Heart left ventricle (tissue), 16 donors: ENCODE measurements at regions not wholly inside any gene's neighbourhood (a gene's known extent, or its start where the extent isn't known, plus 50 kb on each side); places are given as distances from the start of the nearest gene placed in this dataset.
"Not testable (repeated sequence)": the region's sequence is repeated elsewhere in the genome, so short reads cannot be mapped to it uniquely, and the experiment has no call there.

ENCODE experiments used
- ATAC-seq, 4 donors: fragments of 200-7000 bp; cut with Tn5 transposase; one replicate each; pipeline ENCODE4 v1.9.1; 2020 to 2022; ENCODE audit warnings: moderate library complexity in 4 of 4, mild to moderate bottlenecking in 3 of 4, moderate number of reproducible peaks in 1 of 4
- DNase-seq, 5 donors: peaks; one replicate each; pipeline ENCODE4 v3.0.0-alpha.2; 2020
- H3K27ac ChIP-seq, 12 donors: fragments of 200-600 bp; sonication (generic) in 4 of 12; one replicate each; pipeline versions ENCODE4 v1.5.0 to v1.8.0; 2016 to 2022; ENCODE audit warnings: mild to moderate bottlenecking in 2 of 12
- H3K27me3 ChIP-seq, 9 donors: fragments of 200-600 bp; sonication (generic) in 2 of 9; one replicate each; pipeline versions ENCODE4 v1.5.1 to v1.8.0; 2016 to 2022; ENCODE audit warnings: mild to moderate bottlenecking in 3 of 9
- H3K36me3 ChIP-seq, 9 donors: fragments of 200-600 bp; sonication (generic) in 2 of 9; one replicate each; pipeline versions ENCODE4 v1.5.0 to v1.8.0; 2018 to 2022; ENCODE audit warnings: mild to moderate bottlenecking in 2 of 9
- H3K4me1 ChIP-seq, 12 donors: fragments of 200-600 bp; sonication (generic) in 4 of 12; one replicate each; pipeline versions ENCODE4 v1.5.0 to v1.8.0; 2016 to 2022; ENCODE audit warnings: mild to moderate bottlenecking in 3 of 12
- H3K4me3 ChIP-seq, 12 donors: fragments of 200-600 bp; sonication (generic) in 4 of 12; one replicate each; pipeline versions ENCODE4 v1.5.0 to v1.8.0; 2017 to 2022; ENCODE audit warnings: mild to moderate bottlenecking in 9 of 12, moderate library complexity in 4 of 12
- H3K9me3 ChIP-seq, 12 donors: fragments of 200-600 bp; sonication (generic) in 4 of 12; one replicate each; pipeline versions ENCODE4 v1.5.0 to v1.8.0; 2016 to 2022; ENCODE audit warnings: mild to moderate bottlenecking in 1 of 12
- POLR2A ChIP-seq, 2 donors: fragments of 450-650 bp; IDR thresholded peaks; one replicate each; pipeline ENCODE4 v1.6.1; 2017; ENCODE audit warnings: antibody characterized with exemption in 2 of 2, mild to moderate bottlenecking in 2 of 2, moderate library complexity in 2 of 2
- WGBS, 4 donors: extraction: QIAGEN DNeasy Blood & Tissue Kit in 2 of 4; methylation state at CpG; one replicate each; pipeline versions ENCODE4 v1.1.5 to v1.1.7; 2013 to 2018; 5-methylcytosine and 5-hydroxymethylcytosine counted together
- intact Hi-C, 10 donors: fragments of 100-400 bp; cut with DNase I; formaldehyde crosslinking; loops; one replicate each; pipeline versions ENCODE4 v1.11.1 to v1.14.2; 2022
- TF ChIP-seq, protein P1 (sequence below), 12 donors: fragments of 200-600 bp; sonication (generic) in 4 of 12; IDR thresholded peaks; one replicate each; pipeline versions ENCODE4 v1.5.0 to v1.8.0; 2018 to 2022; ENCODE audit warnings: antibody characterized with exemption in 12 of 12, mild to moderate bottlenecking in 5 of 12
- donor health status: ischemic (EF 13 %, LVEDD 7.1; RV severe dilation, severe dysfunction).
- donor health status: healthy with polysubstance abuse.
- donor health status: DM: no; HTN: yes; CAD: no.
- donor health status: DM: no; HTN: no; CAD: no.
- donor health status: ischemic (EF 25% LVEDD 6.9; RV normal size, moderate dysfunction).
- donor health status: ischemic (EF 25% LVEDD 5.7; RV mildly dilated, moderate dysfunction).
- donor health status: healthy.
- donor health status: DM: yes; HTN: yes; CAD: no.
- donor health status: ischemic (EF 35%, LVEDD 5.7; RV mildly dilated, moderate dysfunction).
- donor health status: nonischemic (EF 11% LVEDD 7.7; RV severe dilation, severe dysfunction).
- donor health status: DM: yes; HTN: yes; CAD: no.
- donor health status: PGD.
- donor health status: ischemic (EF 29% LVEDD 5.4; RV normal size, mild dysfunction).
- donor health status: nonischemic (EF 23%, LVEDD 6.1; RV moderate dilation, normal function).

DNA sequence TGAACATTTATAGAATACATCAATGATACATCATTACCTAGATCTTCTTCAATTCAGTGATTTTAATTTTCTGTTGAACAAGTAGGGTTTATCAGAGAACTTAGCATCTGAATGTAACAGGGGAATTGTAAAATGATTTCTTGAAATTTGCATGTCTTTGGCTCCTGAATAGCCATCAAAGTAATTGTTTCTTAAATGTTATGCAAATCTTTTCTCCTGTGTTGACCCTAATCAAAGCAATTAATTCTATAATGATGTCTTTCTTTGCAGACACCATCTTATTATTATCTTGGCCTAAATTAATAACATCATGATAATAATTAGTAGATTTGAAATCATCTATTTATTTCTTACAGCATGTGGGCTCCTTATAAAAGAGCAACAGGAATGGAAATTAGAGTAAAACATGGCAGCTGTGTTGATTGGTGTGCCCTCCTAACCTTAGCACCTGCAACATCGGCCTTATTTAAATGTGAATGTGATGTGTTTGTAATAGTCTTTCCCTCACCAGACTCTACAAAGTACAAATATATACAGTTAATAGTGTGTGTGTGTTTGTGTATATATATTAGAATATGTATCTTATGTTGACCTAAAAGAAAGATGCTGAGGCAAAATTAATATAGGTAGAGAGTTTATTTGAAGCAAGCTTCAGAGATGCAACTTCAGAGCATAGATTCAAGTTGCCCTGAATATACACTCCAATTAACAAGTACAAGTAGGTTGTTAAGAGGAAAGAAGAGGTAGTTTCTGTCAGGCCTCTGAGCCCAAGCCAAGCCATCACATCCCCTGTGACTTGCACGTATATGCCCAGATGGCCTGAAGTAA, 328.0 kb upstream of the TECRL start:
- no peak overlapping the region for H3K4me3 ChIP-seq
- intact Hi-C loops: no loop called here
- TF ChIP-seq, protein P1, sequence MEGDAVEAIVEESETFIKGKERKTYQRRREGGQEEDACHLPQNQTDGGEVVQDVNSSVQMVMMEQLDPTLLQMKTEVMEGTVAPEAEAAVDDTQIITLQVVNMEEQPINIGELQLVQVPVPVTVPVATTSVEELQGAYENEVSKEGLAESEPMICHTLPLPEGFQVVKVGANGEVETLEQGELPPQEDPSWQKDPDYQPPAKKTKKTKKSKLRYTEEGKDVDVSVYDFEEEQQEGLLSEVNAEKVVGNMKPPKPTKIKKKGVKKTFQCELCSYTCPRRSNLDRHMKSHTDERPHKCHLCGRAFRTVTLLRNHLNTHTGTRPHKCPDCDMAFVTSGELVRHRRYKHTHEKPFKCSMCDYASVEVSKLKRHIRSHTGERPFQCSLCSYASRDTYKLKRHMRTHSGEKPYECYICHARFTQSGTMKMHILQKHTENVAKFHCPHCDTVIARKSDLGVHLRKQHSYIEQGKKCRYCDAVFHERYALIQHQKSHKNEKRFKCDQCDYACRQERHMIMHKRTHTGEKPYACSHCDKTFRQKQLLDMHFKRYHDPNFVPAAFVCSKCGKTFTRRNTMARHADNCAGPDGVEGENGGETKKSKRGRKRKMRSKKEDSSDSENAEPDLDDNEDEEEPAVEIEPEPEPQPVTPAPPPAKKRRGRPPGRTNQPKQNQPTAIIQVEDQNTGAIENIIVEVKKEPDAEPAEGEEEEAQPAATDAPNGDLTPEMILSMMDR (IDR thresholded peaks at IDR 0.05): no peak
- TF ChIP-seq POLR2A (IDR thresholded peaks at IDR 0.05): no peak
- H3K27ac ChIP-seq: no peak overlapping the region
- H3K9me3 ChIP-seq: peaks cover 0 to 6% (median 0%) of the 10 kb centered on the region in 12 donors
- no peaks in the 10 kb centered on the region for H3K36me3 ChIP-seq
- no peak for ATAC-seq
- H3K4me1 ChIP-seq: no peaks in the 10 kb centered on the region
- DNase-seq: no peak
- H3K27me3 ChIP-seq: no peaks in the 10 kb centered on the region
- WGBS, 4 donors: 58 to 73% (median 70%) methylated on average over 2 of the region's 2 CpGs

- no peaks in the 10 kb centered on the region for H3K36me3 ChIP-seq
- TF ChIP-seq, protein P1 (IDR thresholded peaks at IDR 0.05): no peak
- no peak for TF ChIP-seq POLR2A (IDR thresholded peaks at IDR 0.05)
- H3K4me3 ChIP-seq: no peak overlapping the region
- ATAC-seq: no peak
- intact Hi-C loops: no loop called here
- H3K27me3 ChIP-seq: no peaks in the 10 kb centered on the region
- no peak overlapping the region for H3K27ac ChIP-seq
- peaks cover 0 to 8% (median 0%) of the 10 kb centered on the region in 12 donors for H3K9me3 ChIP-seq
- no peak for DNase-seq
- 21 to 40% (median 29%) methylated on average over 4 of the region's 4 CpGs for WGBS, 4 donors
- H3K4me1 ChIP-seq: no peaks in the 10 kb centered on the region
Observed at GRCh38 chr4:64729561-64729960, 320.3 kb upstream of the TECRL start.

DNA sequence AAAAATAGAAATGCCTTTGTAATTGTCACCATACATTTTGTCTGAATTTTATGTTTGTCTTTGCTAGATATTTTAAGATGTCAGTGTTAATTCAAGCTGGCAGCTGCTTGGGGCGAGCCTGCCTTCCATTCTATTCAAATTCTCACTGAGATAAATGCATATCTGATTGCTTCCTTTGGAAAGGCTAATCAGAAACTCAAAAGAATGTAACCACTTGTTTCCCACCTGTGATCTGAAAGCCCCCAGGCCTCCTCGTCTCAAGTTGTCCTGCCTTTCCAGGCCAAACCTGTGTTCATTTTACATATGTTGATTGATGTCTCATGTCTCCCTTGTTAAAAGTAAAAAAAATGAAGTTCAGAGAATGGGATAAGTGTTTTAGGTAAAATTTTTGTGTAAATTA, 318.7 kb upstream of the TECRL start:
- WGBS, 4 donors: 28 to 31% (median 28%) methylated on average over 2 of the region's 2 CpGs
- intact Hi-C loops: no loop called here
- H3K9me3 ChIP-seq: peaks cover 0 to 8% (median 0%) of the 10 kb centered on the region in 12 donors
- no peak for ATAC-seq
- no peaks in the 10 kb centered on the region for H3K4me1 ChIP-seq
- H3K4me3 ChIP-seq: no peak overlapping the region
- H3K27me3 ChIP-seq: no peaks in the 10 kb centered on the region
- no peak for DNase-seq
- TF ChIP-seq, protein P1 (IDR thresholded peaks at IDR 0.05): no peak
- no peak for TF ChIP-seq POLR2A (IDR thresholded peaks at IDR 0.05)
- no peak overlapping the region for H3K27ac ChIP-seq
- H3K36me3 ChIP-seq: no peaks in the 10 kb centered on the region

DNA sequence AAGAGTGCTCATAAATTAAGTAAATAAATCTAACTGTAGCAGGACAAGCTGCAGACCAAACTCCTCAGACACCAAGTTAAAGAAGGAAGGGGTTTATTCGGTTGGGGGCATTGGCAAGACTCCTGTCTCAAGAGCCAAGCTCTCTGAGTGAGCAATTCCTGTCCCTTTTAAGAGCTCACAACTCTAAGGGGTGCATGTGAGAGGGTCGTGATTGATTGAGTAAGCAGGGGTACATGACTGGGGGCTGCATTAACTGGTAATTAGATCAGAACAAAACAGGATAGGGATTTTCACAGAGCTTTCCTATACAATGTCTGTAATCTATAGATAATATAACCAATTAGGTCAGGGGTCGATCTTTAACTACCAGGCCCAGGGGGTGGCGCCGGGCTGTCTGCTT, 318.1 kb upstream of the TECRL start:
- H3K9me3 ChIP-seq, DNase-seq, H3K27me3 ChIP-seq, ATAC-seq, H3K4me3 ChIP-seq, H3K27ac ChIP-seq, H3K4me1 ChIP-seq, intact Hi-C loops, H3K36me3 ChIP-seq: not testable (repeated sequence)
- WGBS, 4 donors: 63 to 78% (median 64%) methylated on average over 5 of the region's 5 CpGs

GRCh38 chr4:64724689-64725088, 315.4 kb upstream of the TECRL start:
- H3K4me1 ChIP-seq: no peaks in the 10 kb centered on the region
- no peak for ATAC-seq

More at GRCh38 chr4:64724689-64725088, 315.4 kb upstream of the TECRL start:
- H3K4me3 ChIP-seq: no peak overlapping the region
- intact Hi-C loops: no loop called here
- peaks cover 0 to 7% (median 0%) of the 10 kb centered on the region in 12 donors for H3K9me3 ChIP-seq
- TF ChIP-seq, protein P1 (IDR thresholded peaks at IDR 0.05): no peak
- TF ChIP-seq POLR2A (IDR thresholded peaks at IDR 0.05): no peak
- DNase-seq: no peak
- no peak overlapping the region for H3K27ac ChIP-seq
- no peaks in the 10 kb centered on the region for H3K27me3 ChIP-seq
- 80 to 88% (median 81%) methylated on average over 9 of the region's 9 CpGs for WGBS, 4 donors
- no peaks in the 10 kb centered on the region for H3K36me3 ChIP-seq
